NCI-H345 treated with DMSO at 0.1 percent for 48 hours (cell line): ENCODE measurements at regions not wholly inside any gene's neighbourhood (a gene's known extent, or its start where the extent isn't known, plus 50 kb on each side); places are given as distances from the start of the nearest gene placed in this dataset.

Experiments
- DNase-seq: peaks from one replicate; lab custom pipeline; 2025; ENCODE audit not compliant: unreplicated experiment; lab: John Stamatoyannopoulos, UW

GRCh38 chr3:102141096-102141927 lies 292.0 kb downstream of the NFKBIZ start:
- DNase-seq = no peak

GRCh38 chr3:102141928-102142239 lies 292.6 kb downstream of the NFKBIZ start:
- no peak for DNase-seq

- DNase-seq = no peak
Observed at GRCh38 chr3:102142379-102143060, 292.3 kb upstream of the ZPLD1 start.

- no peak for DNase-seq
Observed at GRCh38 chr3:102143536-102143935, 291.3 kb upstream of the ZPLD1 start.

GRCh38 chr3:102144063-102144462 lies 290.8 kb upstream of the ZPLD1 start:
- DNase-seq = no peak

- no peak for DNase-seq
Observed at GRCh38 chr3:102148598-102149337, 286.0 kb upstream of the ZPLD1 start.

GRCh38 chr3:102151935-102152334 lies 282.9 kb upstream of the ZPLD1 start:
- DNase-seq = no peak

- DNase-seq = no peak
Observed at GRCh38 chr3:102156426-102156825, 278.4 kb upstream of the ZPLD1 start.

GRCh38 chr3:102158080-102158740 lies 276.6 kb upstream of the ZPLD1 start:
- DNase-seq = no peak

- DNase-seq = no peak
Observed at GRCh38 chr3:102159810-102160451, 274.9 kb upstream of the ZPLD1 start.

- DNase-seq = no peak
Observed at GRCh38 chr3:102161384-102162006, 273.3 kb upstream of the ZPLD1 start.

- DNase-seq = no peak
Observed at GRCh38 chr3:102162251-102162650, 272.6 kb upstream of the ZPLD1 start.

- DNase-seq = no peak
Observed at GRCh38 chr3:102163039-102163817, 271.6 kb upstream of the ZPLD1 start.

GRCh38 chr3:102163818-102164154 lies 271.0 kb upstream of the ZPLD1 start:
- no peak for DNase-seq

- no peak for DNase-seq
Observed at GRCh38 chr3:102165367-102165766, 269.4 kb upstream of the ZPLD1 start.

- DNase-seq = no peak
Observed at GRCh38 chr3:102169915-102170479, 264.8 kb upstream of the ZPLD1 start.

GRCh38 chr3:102170545-102170944 lies 264.3 kb upstream of the ZPLD1 start:
- DNase-seq = no peak

GRCh38 chr3:102174312-102174712 lies 260.5 kb upstream of the ZPLD1 start:
- DNase-seq = no peak

- DNase-seq = no peak
Observed at GRCh38 chr3:102174832-102175374, 259.9 kb upstream of the ZPLD1 start.
